ENCODE measurements at regions not wholly inside any gene's neighbourhood (a gene's known extent, or its start where the extent isn't known, plus 50 kb on each side); places are given as distances from the start of the nearest gene placed in this dataset.
"Not testable (repeated sequence)": the region's sequence is repeated elsewhere in the genome, so short reads cannot be mapped to it uniquely, and the experiment has no call there.

- 93 to 95% methylated on average over 4 of the region's 4 CpGs for WGBS, 2 donors
- FAIRE-seq, result no peak
- intact Hi-C loops (cut with DNase I), result no loop called here
These were observed 56.3 kb upstream of the USP6NL start for GRCh38 chr10:11667756-11668155.

GRCh38 chr10:11663763-11664555 is 52.5 kb upstream of the USP6NL start:
- H3K27ac ChIP-seq, result no peak overlapping the region
- no peak overlapping the region for H3K4me3 ChIP-seq
- no peaks in the 10 kb centered on the region for H3K4me1 ChIP-seq
- 91 to 94% methylated on average over 13 of the region's 13 CpGs for WGBS, 2 donors
- DNase-seq (no peak), ATAC-seq (no peak), FAIRE-seq (no peak)
- no peak for TF ChIP-seq CTCF (IDR thresholded peaks at IDR 0.05)
- no peaks in the 10 kb centered on the region for H3K27me3 ChIP-seq
- intact Hi-C loops (cut with DNase I), result no loop called here
- H3K36me3 ChIP-seq, result no peaks in the 10 kb centered on the region
- no peaks in the 10 kb centered on the region for H3K9me3 ChIP-seq

More at GRCh38 chr10:11667756-11668155, 56.3 kb upstream of the USP6NL start:
- no peak for TF ChIP-seq CTCF (IDR thresholded peaks at IDR 0.05)
- Histone ChIP-seq H3K36me3 (no peaks in the 10 kb centered on the region), H3K4me1 (no peaks in the 10 kb centered on the region), H3K27me3 (no peaks in the 10 kb centered on the region), H3K4me3 (no peak overlapping the region), H3K27ac (no peak overlapping the region), H3K9me3 (no peaks in the 10 kb centered on the region)
- ATAC-seq, result no peak
- DNase-seq, result no peak

- ATAC-seq; DNase-seq; H3K27me3 ChIP-seq; H3K36me3 ChIP-seq; H3K4me3 ChIP-seq; H3K9me3 ChIP-seq; H3K4me1 ChIP-seq; H3K27ac ChIP-seq; FAIRE-seq; intact Hi-C loops (cut with DNase I): not testable (repeated sequence)
- WGBS, 2 donors, result 94 to 98% methylated on average over 5 of the region's 5 CpGs
These were observed 51.7 kb upstream of the USP6NL start for GRCh38 chr10:11663126-11663515.

GRCh38 chr10:11661441-11661840 is 50.0 kb upstream of the USP6NL start:
- no peak for DNase-seq
- Histone ChIP-seq H3K36me3 (no peaks in the 10 kb centered on the region), H3K27me3 (no peaks in the 10 kb centered on the region), H3K4me1 (no peaks in the 10 kb centered on the region), H3K4me3 (no peak overlapping the region), H3K9me3 (no peaks in the 10 kb centered on the region), H3K27ac (no peak overlapping the region)
- no peak for ATAC-seq
- FAIRE-seq, result no peak
- no peak for TF ChIP-seq CTCF (IDR thresholded peaks at IDR 0.05)
- intact Hi-C loops (cut with DNase I), result no loop called here
- WGBS, 2 donors, result 83 to 96% methylated on average over 5 of the region's 5 CpGs

All from pancreas (tissue), 10 donors.